TTC549 (cell line): ENCODE measurements at regions not wholly inside any gene's neighbourhood (a gene's known extent, or its start where the extent isn't known, plus 50 kb on each side); places are given as distances from the start of the nearest gene placed in this dataset.
A peak's percentile ranks its signal among the peaks of the same experiment; 100 is the strongest.
"Not testable (repeated sequence)": the region's sequence is repeated elsewhere in the genome, so short reads cannot be mapped to it uniquely, and the experiment has no call there.

Experiments
- FAIRE-seq: peaks from 2 replicates; lab custom pipeline; 2012; peaks lifted over from hg19 to GRCh38; lab: Jason Lieb, UNC

- FAIRE-seq: no peak
Measured at GRCh38 chr5:44942524-44943001, 133.8 kb downstream of the MRPS30 start.

DNA sequence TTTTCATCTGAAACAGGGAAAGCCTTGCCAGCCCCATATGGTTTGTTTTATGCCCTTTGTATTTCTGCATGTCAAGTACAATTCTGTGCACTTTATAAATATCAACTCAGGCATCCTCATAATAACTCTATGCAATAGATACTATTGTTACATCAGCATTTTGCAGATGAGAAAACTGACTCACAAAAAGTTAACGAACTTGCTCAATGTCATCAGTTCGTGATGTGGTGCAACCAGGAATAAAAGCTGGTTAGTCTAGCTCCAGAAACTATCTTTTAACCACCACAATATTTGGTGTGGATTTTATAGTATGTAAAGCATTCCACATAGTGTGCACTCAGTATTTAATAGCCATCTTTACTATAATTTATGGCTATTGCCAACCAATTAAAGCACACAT, 134.9 kb downstream of the MRPS30 start:
- no peak for FAIRE-seq

DNA sequence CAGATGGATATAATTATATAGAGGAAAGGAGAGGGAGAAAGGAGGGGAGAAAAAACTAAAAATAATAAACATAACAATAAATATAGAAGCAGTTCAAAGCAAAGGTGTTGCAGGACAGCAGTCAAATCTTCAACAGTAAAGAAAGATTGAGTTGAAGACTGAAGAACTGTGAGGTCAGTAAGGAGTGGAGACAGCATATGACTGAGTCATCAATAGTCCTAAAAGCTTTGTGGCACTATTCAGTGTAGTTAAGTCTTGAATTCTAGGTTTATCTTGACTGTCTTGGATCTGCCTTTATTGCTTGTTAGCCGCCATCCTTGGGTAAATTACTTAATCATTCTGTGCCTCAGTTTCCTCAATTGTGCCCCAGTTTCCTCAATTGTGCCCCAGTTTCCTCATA, 137.0 kb downstream of the MRPS30 start:
- FAIRE-seq: no peak

GRCh38 chr5:44949687-44950086, 140.9 kb downstream of the MRPS30 start:
- no peak for FAIRE-seq

GRCh38 chr5:44951371-44951770, 142.6 kb downstream of the MRPS30 start:
- FAIRE-seq: no peak

GRCh38 chr5:44952376-44952775, 143.6 kb downstream of the MRPS30 start:
- peak; percentile 46 for FAIRE-seq

DNA sequence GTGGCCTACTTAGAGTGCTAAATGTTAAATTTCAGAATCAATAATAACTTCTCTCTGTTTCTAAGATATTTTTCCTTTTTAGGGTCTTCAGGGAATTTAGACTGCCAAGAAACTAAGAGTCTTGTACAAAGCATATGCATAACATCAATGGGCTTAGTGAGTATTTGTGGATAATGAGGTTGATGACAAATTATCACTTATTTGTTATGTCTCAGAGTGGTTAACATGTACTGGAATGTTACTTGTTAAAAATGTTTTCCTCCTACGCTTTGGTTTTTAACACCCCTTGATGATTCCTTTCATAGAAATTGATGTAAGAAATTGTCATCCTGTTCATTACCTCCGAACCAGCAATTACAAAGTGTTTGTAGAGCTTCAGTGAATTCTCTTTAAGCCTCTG, 144.3 kb downstream of the MRPS30 start:
- no peak for FAIRE-seq

GRCh38 chr5:44958943-44959454, 150.3 kb downstream of the MRPS30 start:
- FAIRE-seq: not testable (repeated sequence)

DNA sequence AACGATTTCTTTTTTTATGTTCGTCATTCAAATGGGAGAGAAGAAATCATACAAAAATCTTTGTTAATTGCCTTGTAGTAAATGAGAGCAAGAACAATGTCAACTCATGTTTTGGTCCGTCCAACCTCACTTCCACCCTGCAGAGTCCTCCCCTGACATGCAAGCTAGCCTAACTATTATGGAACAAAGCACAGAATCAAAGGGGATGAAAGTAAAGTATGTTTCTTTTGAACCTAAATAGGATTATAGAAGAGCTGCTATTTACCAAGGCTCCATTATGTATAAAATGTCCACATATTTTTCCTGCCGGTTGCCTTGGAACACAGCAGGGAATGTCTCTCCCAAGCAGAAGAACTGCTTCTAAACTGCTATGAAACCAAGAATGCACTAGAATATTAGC, 161.1 kb downstream of the MRPS30 start:
- FAIRE-seq: no peak

DNA sequence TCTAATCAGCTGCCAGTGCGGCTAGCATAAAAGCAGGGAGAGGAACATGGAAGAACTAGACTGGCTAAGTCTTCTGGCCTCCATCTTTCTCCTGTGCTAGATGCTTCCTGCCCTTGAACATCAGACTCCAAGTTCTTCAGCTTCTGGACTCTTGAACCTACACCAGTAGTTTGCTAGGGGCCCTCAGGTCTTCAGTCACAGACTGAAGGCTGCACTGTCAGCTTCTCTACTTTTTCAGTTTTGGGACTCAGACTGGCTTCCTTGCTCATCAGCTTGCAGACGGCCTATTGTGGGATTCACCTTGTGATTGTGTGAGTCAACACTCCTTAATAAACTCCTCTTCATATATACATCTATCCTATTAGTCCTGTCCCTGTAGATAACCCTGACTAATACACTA, 162.2 kb downstream of the MRPS30 start:
- not testable (repeated sequence) for FAIRE-seq

- FAIRE-seq: no peak
Measured at GRCh38 chr5:44974813-44975212, 166.1 kb downstream of the MRPS30 start.

GRCh38 chr5:44981708-44982107, 173.0 kb downstream of the MRPS30 start:
- no peak for FAIRE-seq

GRCh38 chr5:44983006-44983405, 174.3 kb downstream of the MRPS30 start:
- no peak for FAIRE-seq

GRCh38 chr5:44987026-44987425, 178.3 kb downstream of the MRPS30 start:
- no peak for FAIRE-seq

DNA sequence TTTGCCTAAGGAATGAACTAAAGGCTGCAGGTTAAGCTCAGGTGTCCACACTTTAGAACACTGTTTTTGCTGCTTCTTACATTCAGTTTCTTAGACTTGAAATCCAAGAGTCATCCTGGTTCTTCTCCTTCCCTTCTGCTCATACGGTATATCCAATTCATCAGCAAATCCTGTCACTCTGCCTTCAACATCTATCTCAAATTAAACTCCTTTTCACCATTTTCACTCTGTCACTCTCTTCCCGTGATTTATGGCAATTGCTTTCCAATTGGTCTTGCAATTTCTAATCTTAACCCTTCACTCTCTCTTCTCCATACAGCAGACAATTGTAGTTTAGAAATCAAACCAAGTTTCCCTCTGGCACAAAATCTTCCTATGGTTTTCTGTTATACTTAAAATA, 182.9 kb downstream of the MRPS30 start:
- FAIRE-seq: no peak

- no peak for FAIRE-seq
Measured at GRCh38 chr5:44993286-44993685, 184.5 kb downstream of the MRPS30 start.

- no peak for FAIRE-seq
Measured at GRCh38 chr5:44997506-44997905, 188.8 kb downstream of the MRPS30 start.

GRCh38 chr5:45007102-45007501, 198.4 kb downstream of the MRPS30 start:
- not testable (repeated sequence) for FAIRE-seq

- FAIRE-seq: no peak
Measured at GRCh38 chr5:45017568-45017967, 208.8 kb downstream of the MRPS30 start.

DNA sequence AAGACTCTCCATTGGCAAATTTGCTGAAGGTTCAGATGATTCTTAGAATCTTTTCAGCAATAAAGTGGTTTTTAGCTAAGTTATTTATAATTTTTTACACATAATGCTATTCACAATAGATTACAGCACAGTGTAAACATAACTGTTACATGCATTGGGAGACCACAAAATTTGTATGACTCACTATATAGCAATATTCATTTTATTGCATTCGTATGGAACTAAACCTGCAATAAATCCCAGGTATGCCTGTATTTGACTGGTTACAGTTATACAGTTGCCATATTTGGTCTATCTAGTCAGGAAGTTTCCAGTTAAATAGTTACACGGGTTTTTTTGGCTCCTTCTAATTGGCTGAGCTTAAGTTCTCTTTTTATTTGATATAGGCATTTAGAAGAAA, 220.8 kb downstream of the MRPS30 start:
- no peak for FAIRE-seq

DNA sequence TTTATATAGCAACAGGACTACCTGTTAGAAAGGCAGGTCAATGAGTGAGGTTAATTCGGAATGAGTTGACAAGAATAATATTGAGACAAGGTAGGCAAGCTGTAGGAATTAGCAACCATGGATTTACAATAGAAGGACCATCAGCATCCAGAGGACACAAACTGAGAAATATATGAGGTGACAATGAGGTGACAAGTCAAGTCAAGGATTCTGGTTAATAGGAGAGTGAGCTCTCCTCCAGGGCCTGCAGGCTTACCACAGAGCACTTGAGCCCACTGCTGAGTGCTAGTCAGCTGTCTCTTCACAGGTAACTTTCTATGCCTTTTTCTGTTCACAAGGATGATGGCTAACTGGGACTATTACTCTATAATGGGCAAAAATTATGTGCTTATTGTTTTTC, 227.2 kb downstream of the MRPS30 start:
- no peak for FAIRE-seq

DNA sequence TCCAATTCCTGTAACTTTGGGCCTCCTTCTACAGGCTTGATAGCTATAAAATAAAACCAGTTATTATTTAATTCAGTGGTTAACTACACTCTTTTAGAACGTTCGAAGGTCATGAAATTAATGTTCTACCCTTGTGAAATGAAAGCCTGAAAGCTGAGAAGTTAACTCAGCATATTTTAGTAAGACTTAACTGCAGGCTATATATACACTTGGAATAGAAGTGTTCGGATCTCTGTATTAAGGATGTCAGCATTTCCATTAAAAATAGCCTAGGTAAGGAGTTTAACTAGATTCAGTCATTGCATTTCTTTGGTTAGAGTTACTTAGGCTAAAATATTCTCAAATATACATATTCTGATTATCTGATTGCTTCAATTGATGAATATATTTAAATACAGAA, 229.2 kb downstream of the MRPS30 start:
- FAIRE-seq: no peak

GRCh38 chr5:45038366-45038987, 229.7 kb downstream of the MRPS30 start:
- peak; percentile 65 for FAIRE-seq

GRCh38 chr5:45042283-45042682, 233.5 kb downstream of the MRPS30 start:
- FAIRE-seq: no peak

GRCh38 chr5:45057564-45057963, 248.8 kb downstream of the MRPS30 start:
- FAIRE-seq: no peak
